HepG2 (cell line): ENCODE measurements at regions not wholly inside any gene's neighbourhood (a gene's known extent, or its start where the extent isn't known, plus 50 kb on each side); places are given as distances from the start of the nearest gene placed in this dataset.

Experiments
- ELF3 ChIP-seq: IDR thresholded peaks from 2 replicates; pipeline ENCODE4 v1.6.1; 2016; ENCODE audit warnings: missing genetic modification reagents, missing compliant biosample characterization
- FOXP4 ChIP-seq: sonication (generic); formaldehyde crosslinking; IDR thresholded peaks from 2 replicates; pipeline ENCODE4 v1.4.0; 2020; ENCODE audit warnings: missing genetic modification reagents
- ZNF510 ChIP-seq: sonication (generic); formaldehyde crosslinking; IDR thresholded peaks from 2 replicates; pipeline ENCODE4 v1.4.0; 2020; ENCODE audit warnings: low read depth, mild to moderate bottlenecking, missing genetic modification reagents
- ZNF616 ChIP-seq: sonication (generic); formaldehyde crosslinking; IDR thresholded peaks from 2 replicates; pipeline ENCODE4 v1.5.0; 2020; ENCODE audit warnings: low read depth, mild to moderate bottlenecking, missing genetic modification reagents
- ZNF7 ChIP-seq: IDR thresholded peaks from 2 replicates; pipeline ENCODE4 v1.6.1; 2016; ENCODE audit warnings: missing biosample characterization, missing genetic modification reagents
- ZNF75D ChIP-seq: sonication (generic); formaldehyde crosslinking; IDR thresholded peaks from 2 replicates; pipeline ENCODE4 v1.8.1; 2023; ENCODE audit warnings: missing genetic modification reagents, mild to moderate bottlenecking, borderline replicate concordance
- ZNF781 ChIP-seq: sonication (generic); formaldehyde crosslinking; IDR thresholded peaks from 2 replicates; pipeline ENCODE4 v1.5.1; 2020; ENCODE audit warnings: borderline replicate concordance, mild to moderate bottlenecking, missing genetic modification reagents; ENCODE audit errors: not compliant biosample characterization
- TF ChIP-seq, protein P1 (sequence below): sonication (generic); formaldehyde crosslinking; IDR thresholded peaks from 2 replicates; pipeline ENCODE4 v1.4.0; 2020; ENCODE audit warnings: missing genetic modification reagents
- TF ChIP-seq, protein P2 (sequence below), 2 experiments: IDR thresholded peaks; 2 replicates each; pipeline ENCODE4 v1.6.1; 2011 to 2012; ENCODE audit warnings: low read length in 2 of 2, borderline replicate concordance in 1 of 2, low read depth in 1 of 2, mild to moderate bottlenecking in 1 of 2, moderate library complexity in 1 of 2

GRCh38 chr10:3623746-3624145, 161.3 kb downstream of the KLF6 start (continued):
- TF ChIP-seq, protein P1, sequence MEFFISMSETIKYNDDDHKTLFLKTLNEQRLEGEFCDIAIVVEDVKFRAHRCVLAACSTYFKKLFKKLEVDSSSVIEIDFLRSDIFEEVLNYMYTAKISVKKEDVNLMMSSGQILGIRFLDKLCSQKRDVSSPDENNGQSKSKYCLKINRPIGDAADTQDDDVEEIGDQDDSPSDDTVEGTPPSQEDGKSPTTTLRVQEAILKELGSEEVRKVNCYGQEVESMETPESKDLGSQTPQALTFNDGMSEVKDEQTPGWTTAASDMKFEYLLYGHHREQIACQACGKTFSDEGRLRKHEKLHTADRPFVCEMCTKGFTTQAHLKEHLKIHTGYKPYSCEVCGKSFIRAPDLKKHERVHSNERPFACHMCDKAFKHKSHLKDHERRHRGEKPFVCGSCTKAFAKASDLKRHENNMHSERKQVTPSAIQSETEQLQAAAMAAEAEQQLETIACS: no peak
- TF ChIP-seq ZNF616 (CRISPR knock-in tag): no peak
- TF ChIP-seq FOXP4 (CRISPR knock-in tag): no peak
- TF ChIP-seq ZNF510: no peak
- no peak for TF ChIP-seq ZNF7 (CRISPR knock-in tag)
- no peak for TF ChIP-seq ELF3 (CRISPR knock-in tag)
- TF ChIP-seq ZNF75D (CRISPR knock-in tag): no peak
- TF ChIP-seq, protein P2, sequence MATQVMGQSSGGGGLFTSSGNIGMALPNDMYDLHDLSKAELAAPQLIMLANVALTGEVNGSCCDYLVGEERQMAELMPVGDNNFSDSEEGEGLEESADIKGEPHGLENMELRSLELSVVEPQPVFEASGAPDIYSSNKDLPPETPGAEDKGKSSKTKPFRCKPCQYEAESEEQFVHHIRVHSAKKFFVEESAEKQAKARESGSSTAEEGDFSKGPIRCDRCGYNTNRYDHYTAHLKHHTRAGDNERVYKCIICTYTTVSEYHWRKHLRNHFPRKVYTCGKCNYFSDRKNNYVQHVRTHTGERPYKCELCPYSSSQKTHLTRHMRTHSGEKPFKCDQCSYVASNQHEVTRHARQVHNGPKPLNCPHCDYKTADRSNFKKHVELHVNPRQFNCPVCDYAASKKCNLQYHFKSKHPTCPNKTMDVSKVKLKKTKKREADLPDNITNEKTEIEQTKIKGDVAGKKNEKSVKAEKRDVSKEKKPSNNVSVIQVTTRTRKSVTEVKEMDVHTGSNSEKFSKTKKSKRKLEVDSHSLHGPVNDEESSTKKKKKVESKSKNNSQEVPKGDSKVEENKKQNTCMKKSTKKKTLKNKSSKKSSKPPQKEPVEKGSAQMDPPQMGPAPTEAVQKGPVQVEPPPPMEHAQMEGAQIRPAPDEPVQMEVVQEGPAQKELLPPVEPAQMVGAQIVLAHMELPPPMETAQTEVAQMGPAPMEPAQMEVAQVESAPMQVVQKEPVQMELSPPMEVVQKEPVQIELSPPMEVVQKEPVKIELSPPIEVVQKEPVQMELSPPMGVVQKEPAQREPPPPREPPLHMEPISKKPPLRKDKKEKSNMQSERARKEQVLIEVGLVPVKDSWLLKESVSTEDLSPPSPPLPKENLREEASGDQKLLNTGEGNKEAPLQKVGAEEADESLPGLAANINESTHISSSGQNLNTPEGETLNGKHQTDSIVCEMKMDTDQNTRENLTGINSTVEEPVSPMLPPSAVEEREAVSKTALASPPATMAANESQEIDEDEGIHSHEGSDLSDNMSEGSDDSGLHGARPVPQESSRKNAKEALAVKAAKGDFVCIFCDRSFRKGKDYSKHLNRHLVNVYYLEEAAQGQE (IDR thresholded peaks at IDR 0.05; ENCODE audit: borderline replicate concordance in 1 of 2, low read depth in 1 of 2, low read length in 2 of 2): no peak
- no peak for TF ChIP-seq ZNF781 (CRISPR knock-in tag)
